HepG2 (cell line): ENCODE measurements at regions not wholly inside any gene's neighbourhood (a gene's known extent, or its start where the extent isn't known, plus 50 kb on each side); places are given as distances from the start of the nearest gene placed in this dataset.
A peak's percentile ranks its signal among the peaks of the same experiment; 100 is the strongest.

ENCODE experiments used
- CBX1 ChIP-seq: IDR thresholded peaks from one replicate; pipeline ENCODE4 v1.6.1; 2016; ENCODE audit warnings: antibody characterized with exemption, low read depth
- EP300 ChIP-seq, 3 experiments: sonication (generic) in 1 of 3; formaldehyde crosslinking in 1 of 3; IDR thresholded peaks; 2 replicates each; pipeline versions ENCODE4 v1.5.1 to v1.6.1; 2011 to 2020; ENCODE audit warnings: low read depth in 2 of 3, low read length in 2 of 3, borderline replicate concordance in 1 of 3, improper control_type of control experiment in 1 of 3, mild to moderate bottlenecking in 1 of 3, missing genetic modification reagents in 1 of 3, moderate library complexity in 1 of 3
- HCFC1 ChIP-seq: fragments of 150-350 bp; IDR thresholded peaks from 2 replicates; pipeline ENCODE4 v1.6.1; 2014; ENCODE audit warnings: low read depth, low read length
- KAT8 ChIP-seq: IDR thresholded peaks from 2 replicates; pipeline ENCODE4 v1.6.1; 2016; ENCODE audit warnings: missing genetic modification reagents, missing compliant biosample characterization
- MLLT10 ChIP-seq: sonication (generic); formaldehyde crosslinking; IDR thresholded peaks from 2 replicates; pipeline ENCODE4 v1.4.0; 2020; ENCODE audit warnings: missing genetic modification reagents
- NCOA2 ChIP-seq: sonication (generic); formaldehyde crosslinking; IDR thresholded peaks from 2 replicates; pipeline ENCODE4 v1.8.0; 2022; ENCODE audit warnings: inconsistent platforms
- ZFP36 ChIP-seq: fragments of 150-350 bp; IDR thresholded peaks from 2 replicates; pipeline ENCODE4 v1.6.1; 2018; ENCODE audit warnings: borderline replicate concordance, low read length, low read depth; ENCODE audit not compliant: partially characterized antibody
- ZNF207 ChIP-seq: fragments of 450-650 bp; IDR thresholded peaks from 2 replicates; pipeline ENCODE4 v1.6.1; 2016; ENCODE audit warnings: antibody characterized with exemption, borderline replicate concordance
- ZNF589 ChIP-seq: sonication (generic); formaldehyde crosslinking; conservative IDR thresholded peaks from 2 replicates; pipeline ENCODE4 v1.8.0; 2022; ENCODE audit warnings: mild to moderate bottlenecking, moderate library complexity, missing genetic modification reagents
- ZNF619 ChIP-seq: sonication (generic); formaldehyde crosslinking; IDR thresholded peaks from 2 replicates; pipeline ENCODE4 v1.4.0; 2020; ENCODE audit warnings: mild to moderate bottlenecking, missing genetic modification reagents
- ZNF7 ChIP-seq: IDR thresholded peaks from 2 replicates; pipeline ENCODE4 v1.6.1; 2016; ENCODE audit warnings: missing biosample characterization, missing genetic modification reagents
- ZNF816 ChIP-seq: sonication (generic); formaldehyde crosslinking; IDR thresholded peaks from 2 replicates; pipeline ENCODE4 v1.8.0; 2022; ENCODE audit warnings: missing genetic modification reagents, mild to moderate bottlenecking, borderline replicate concordance
- TF ChIP-seq, protein P1 (sequence below): sonication (generic); formaldehyde crosslinking; IDR thresholded peaks from 2 replicates; pipeline ENCODE4 v1.4.0; 2020; ENCODE audit warnings: missing genetic modification reagents
- TF ChIP-seq, protein P2 (sequence below): IDR thresholded peaks from 2 replicates; pipeline ENCODE4 v1.6.1; 2012; ENCODE audit warnings: inconsistent platforms
- TF ChIP-seq, protein P3 (sequence below): sonication (generic); formaldehyde crosslinking; IDR thresholded peaks from 2 replicates; pipeline ENCODE4 v1.5.0; 2020; ENCODE audit warnings: missing genetic modification reagents, mild to moderate bottlenecking, borderline replicate concordance
- TF ChIP-seq, protein P4 (sequence below): sonication (generic); formaldehyde crosslinking; IDR thresholded peaks from 2 replicates; pipeline ENCODE4 v1.5.0; 2020; ENCODE audit warnings: mild to moderate bottlenecking, missing genetic modification reagents
- TF ChIP-seq, protein P5 (sequence below): fragments of 450-650 bp; IDR thresholded peaks from 2 replicates; pipeline ENCODE4 v1.6.1; 2016
- TF ChIP-seq, protein P6 (sequence below): sonication (generic); formaldehyde crosslinking; IDR thresholded peaks from 2 replicates; pipeline ENCODE4 v1.5.0; 2020; ENCODE audit warnings: mild to moderate bottlenecking, missing genetic modification reagents

DNA sequence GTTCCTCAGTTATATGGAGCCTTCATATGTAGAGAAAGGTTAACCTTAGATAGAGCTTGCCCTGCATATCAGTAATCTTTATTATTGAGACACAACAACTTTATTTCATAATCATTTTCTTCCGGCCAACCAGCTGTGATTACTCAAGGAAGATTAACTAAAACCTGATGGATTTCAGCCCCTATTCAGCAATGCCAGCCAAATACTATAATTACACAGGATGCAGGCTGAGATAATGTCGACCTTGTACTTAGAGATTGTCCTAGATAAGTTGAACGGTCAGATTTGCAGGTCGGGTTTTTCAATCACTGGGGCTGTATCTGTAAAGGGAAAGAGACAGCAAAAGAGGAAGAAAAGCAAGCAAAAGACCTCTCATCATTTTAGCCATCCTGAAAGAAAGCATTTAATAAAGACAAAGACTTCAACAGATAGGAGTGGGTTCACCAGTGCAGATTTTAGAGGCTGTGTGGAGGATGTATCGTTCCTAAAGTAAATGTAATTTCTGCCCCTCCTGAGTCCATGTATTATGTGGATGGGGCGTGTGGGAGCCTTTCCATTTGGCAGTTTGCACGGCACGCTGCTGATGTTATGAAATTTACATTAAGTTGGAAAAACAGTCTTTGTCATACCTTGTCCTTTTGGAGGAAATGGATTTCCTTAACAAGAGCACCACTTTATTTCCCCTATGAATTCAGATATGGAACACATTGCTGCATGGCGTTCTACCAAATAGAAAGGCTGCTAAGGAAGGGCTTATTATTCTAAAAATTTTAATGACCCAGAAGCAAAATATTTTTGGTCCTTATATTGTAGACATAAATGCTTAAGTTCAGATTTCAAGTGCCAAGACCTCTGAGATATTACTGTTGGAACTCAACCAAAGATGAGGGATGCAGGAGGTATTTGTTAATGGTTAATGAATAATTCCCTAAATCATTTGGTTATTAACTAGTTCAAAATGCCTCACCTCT is 496.7 kb downstream of the SPRY1 start (continued):
- TF ChIP-seq, protein P1, sequence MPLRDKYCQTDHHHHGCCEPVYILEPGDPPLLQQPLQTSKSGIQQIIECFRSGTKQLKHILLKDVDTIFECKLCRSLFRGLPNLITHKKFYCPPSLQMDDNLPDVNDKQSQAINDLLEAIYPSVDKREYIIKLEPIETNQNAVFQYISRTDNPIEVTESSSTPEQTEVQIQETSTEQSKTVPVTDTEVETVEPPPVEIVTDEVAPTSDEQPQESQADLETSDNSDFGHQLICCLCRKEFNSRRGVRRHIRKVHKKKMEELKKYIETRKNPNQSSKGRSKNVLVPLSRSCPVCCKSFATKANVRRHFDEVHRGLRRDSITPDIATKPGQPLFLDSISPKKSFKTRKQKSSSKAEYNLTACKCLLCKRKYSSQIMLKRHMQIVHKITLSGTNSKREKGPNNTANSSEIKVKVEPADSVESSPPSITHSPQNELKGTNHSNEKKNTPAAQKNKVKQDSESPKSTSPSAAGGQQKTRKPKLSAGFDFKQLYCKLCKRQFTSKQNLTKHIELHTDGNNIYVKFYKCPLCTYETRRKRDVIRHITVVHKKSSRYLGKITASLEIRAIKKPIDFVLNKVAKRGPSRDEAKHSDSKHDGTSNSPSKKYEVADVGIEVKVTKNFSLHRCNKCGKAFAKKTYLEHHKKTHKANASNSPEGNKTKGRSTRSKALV = no peak
- TF ChIP-seq ZNF207 (no peak), NCOA2 (CRISPR knock-in tag) (peak; percentile 78), EP300 (IDR thresholded peaks at IDR 0.05; ENCODE audit: low read depth in 2 of 2, low read length in 2 of 2) (peak in 1 of 2 experiments; percentile 70; a peak in 1 of 4 replicates), EP300 (CRISPR knock-in tag; IDR thresholded peaks at IDR 0.05; ENCODE audit: borderline replicate concordance) (no peak; the same call in 1 of the 2 replicates), MLLT10 (no peak), ZNF589 (CRISPR knock-in tag) (no peak), ZNF816 (CRISPR knock-in tag) (no peak), ZNF7 (CRISPR knock-in tag) (no peak), ZFP36 (no peak), CBX1 (no peak), KAT8 (no peak), HCFC1 (no peak), ZNF619 (CRISPR knock-in tag) (no peak)
- TF ChIP-seq, protein P2, sequence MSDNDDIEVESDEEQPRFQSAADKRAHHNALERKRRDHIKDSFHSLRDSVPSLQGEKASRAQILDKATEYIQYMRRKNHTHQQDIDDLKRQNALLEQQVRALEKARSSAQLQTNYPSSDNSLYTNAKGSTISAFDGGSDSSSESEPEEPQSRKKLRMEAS = no peak
- TF ChIP-seq, protein P3, sequence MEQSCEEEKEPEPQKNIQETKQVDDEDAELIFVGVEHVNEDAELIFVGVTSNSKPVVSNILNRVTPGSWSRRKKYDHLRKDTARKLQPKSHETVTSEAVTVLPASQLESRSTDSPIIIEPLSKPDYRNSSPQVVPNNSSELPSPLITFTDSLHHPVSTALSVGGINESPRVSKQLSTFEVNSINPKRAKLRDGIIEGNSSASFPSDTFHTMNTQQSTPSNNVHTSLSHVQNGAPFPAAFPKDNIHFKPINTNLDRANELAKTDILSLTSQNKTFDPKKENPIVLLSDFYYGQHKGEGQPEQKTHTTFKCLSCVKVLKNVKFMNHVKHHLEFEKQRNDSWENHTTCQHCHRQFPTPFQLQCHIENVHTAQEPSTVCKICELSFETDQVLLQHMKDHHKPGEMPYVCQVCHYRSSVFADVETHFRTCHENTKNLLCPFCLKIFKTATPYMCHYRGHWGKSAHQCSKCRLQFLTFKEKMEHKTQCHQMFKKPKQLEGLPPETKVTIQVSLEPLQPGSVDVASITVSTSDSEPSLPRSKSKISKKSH = no peak
- TF ChIP-seq, protein P4, sequence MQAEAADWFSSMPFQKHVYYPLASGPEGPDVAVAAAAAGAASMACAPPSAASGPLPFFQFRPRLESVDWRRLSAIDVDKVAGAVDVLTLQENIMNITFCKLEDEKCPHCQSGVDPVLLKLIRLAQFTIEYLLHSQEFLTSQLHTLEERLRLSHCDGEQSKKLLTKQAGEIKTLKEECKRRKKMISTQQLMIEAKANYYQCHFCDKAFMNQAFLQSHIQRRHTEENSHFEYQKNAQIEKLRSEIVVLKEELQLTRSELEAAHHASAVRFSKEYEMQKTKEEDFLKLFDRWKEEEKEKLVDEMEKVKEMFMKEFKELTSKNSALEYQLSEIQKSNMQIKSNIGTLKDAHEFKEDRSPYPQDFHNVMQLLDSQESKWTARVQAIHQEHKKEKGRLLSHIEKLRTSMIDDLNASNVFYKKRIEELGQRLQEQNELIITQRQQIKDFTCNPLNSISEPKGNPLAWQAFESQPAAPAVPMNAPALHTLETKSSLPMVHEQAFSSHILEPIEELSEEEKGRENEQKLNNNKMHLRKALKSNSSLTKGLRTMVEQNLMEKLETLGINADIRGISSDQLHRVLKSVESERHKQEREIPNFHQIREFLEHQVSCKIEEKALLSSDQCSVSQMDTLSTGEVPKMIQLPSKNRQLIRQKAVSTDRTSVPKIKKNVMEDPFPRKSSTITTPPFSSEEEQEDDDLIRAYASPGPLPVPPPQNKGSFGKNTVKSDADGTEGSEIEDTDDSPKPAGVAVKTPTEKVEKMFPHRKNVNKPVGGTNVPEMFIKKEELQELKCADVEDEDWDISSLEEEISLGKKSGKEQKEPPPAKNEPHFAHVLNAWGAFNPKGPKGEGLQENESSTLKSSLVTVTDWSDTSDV = no peak
- TF ChIP-seq, protein P5, sequence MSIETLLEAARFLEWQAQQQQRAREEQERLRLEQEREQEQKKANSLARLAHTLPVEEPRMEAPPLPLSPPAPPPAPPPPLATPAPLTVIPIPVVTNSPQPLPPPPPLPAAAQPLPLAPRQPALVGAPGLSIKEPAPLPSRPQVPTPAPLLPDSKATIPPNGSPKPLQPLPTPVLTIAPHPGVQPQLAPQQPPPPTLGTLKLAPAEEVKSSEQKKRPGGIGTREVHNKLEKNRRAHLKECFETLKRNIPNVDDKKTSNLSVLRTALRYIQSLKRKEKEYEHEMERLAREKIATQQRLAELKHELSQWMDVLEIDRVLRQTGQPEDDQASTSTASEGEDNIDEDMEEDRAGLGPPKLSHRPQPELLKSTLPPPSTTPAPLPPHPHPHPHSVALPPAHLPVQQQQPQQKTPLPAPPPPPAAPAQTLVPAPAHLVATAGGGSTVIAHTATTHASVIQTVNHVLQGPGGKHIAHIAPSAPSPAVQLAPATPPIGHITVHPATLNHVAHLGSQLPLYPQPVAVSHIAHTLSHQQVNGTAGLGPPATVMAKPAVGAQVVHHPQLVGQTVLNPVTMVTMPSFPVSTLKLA = no peak
- TF ChIP-seq, protein P6, sequence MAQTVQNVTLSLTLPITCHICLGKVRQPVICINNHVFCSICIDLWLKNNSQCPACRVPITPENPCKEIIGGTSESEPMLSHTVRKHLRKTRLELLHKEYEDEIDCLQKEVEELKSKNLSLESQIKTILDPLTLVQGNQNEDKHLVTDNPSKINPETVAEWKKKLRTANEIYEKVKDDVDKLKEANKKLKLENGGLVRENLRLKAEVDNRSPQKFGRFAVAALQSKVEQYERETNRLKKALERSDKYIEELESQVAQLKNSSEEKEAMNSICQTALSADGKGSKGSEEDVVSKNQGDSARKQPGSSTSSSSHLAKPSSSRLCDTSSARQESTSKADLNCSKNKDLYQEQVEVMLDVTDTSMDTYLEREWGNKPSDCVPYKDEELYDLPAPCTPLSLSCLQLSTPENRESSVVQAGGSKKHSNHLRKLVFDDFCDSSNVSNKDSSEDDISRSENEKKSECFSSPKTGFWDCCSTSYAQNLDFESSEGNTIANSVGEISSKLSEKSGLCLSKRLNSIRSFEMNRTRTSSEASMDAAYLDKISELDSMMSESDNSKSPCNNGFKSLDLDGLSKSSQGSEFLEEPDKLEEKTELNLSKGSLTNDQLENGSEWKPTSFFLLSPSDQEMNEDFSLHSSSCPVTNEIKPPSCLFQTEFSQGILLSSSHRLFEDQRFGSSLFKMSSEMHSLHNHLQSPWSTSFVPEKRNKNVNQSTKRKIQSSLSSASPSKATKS (CRISPR knock-in tag) = no peak
